HepG2 (cell line): ENCODE measurements at regions not wholly inside any gene's neighbourhood (a gene's known extent, or its start where the extent isn't known, plus 50 kb on each side); places are given as distances from the start of the nearest gene placed in this dataset.

Source experiments
- ATAC-seq: fragments of 200-7000 bp; cut with Tn5 transposase; 3 replicates; pipeline ENCODE4 v1.9.1; 2020; ENCODE audit warnings: mild to moderate bottlenecking, moderate library complexity
- BruUV-seq: library from RNA; stranded (reverse); fragments of 400-500 nt; replicated peaks from 2 replicates; lab custom pipeline; 2021; lab: Mats Ljungman, UMichigan
- CTCF ChIA-PET: fragments of 300-600 bp; formaldehyde crosslinking; extraction: SDS; loops from one replicate; lab custom pipeline; 2021; ENCODE audit warnings: low total read pairs, inconsistent platforms, low intra/inter-chr PET ratio; lab: Yijun Ruan, JAX
- POLR2A ChIA-PET: fragments of 350-600 bp; sonication (Branson Sonifier 250); formaldehyde crosslinking; loops from one replicate; lab custom pipeline; 2020; ENCODE audit warnings: antibody characterized with exemption, inconsistent platforms; lab: Yijun Ruan, JAX
- DNase-seq: peaks from one replicate; pipeline ENCODE4 v3.0.0-alpha.2; 2015; ENCODE audit warnings: low spot score
- FAIRE-seq: peaks from 3 replicates; lab custom pipeline; 2011; peaks lifted over from hg19 to GRCh38; lab: Jason Lieb, UNC
- H2AFZ ChIP-seq: one replicate; pipeline ENCODE4 v1.6.1; 2011; ENCODE audit warnings: low read length, inconsistent platforms
- H3K27ac ChIP-seq: fragments of 300-600 bp; 3 replicates; pipeline ENCODE4 v1.8.0; 2011; ENCODE audit warnings: mixed run types, mild to moderate bottlenecking, mixed read lengths, low read length, inconsistent platforms; ENCODE audit not compliant: insufficient read depth; ENCODE audit errors: extremely low read length
- H3K27me3 ChIP-seq, 2 experiments: fragments of 200-600 bp in 1 of 2; 2 replicates in 1 of 2; 3 replicates in 1 of 2; pipeline versions ENCODE4 v1.6.0 to v1.8.0; 2011; ENCODE audit warnings: low read length in 2 of 2, mild to moderate bottlenecking in 2 of 2, moderate library complexity in 2 of 2, inconsistent platforms in 1 of 2; ENCODE audit not compliant: insufficient read depth in 2 of 2, control insufficient read depth in 1 of 2
- H3K36me3 ChIP-seq, 2 experiments: fragments of 200-600 bp in 1 of 2; replicated peaks in 1 of 2; 2 replicates in 1 of 2; 3 replicates in 1 of 2; pipeline versions ENCODE4 v1.5.1 to v1.8.0; 2011; ENCODE audit warnings: low read length in 2 of 2, inconsistent platforms in 1 of 2; ENCODE audit not compliant: insufficient read depth in 2 of 2, control insufficient read depth in 1 of 2
- H3K4me1 ChIP-seq: 2 replicates; pipeline ENCODE4 v1.5.1; 2012; ENCODE audit warnings: low read length, inconsistent platforms; ENCODE audit not compliant: insufficient read depth
- H3K4me2 ChIP-seq: 2 replicates; pipeline ENCODE4 v1.6.0; 2011; ENCODE audit warnings: low read depth, low read length, inconsistent platforms
- H3K4me3 ChIP-seq, 3 experiments: fragments of 200-600 bp in 1 of 3; sonication (generic), shearing (Covaris generic) in 1 of 3; replicated peaks in 1 of 3; 2 replicates each; pipeline ENCODE4 v1.5.1; 2011 to 2016; ENCODE audit warnings: low read length in 3 of 3, inconsistent platforms in 2 of 3, low read depth in 2 of 3, mild to moderate bottlenecking in 2 of 3, control low read depth in 1 of 3, mixed read lengths in 1 of 3; ENCODE audit not compliant: insufficient read depth in 1 of 3
- H3K79me2 ChIP-seq: one replicate; pipeline ENCODE4 v1.6.1; 2011; ENCODE audit warnings: low read length, inconsistent platforms; ENCODE audit not compliant: insufficient read depth
- H3K9ac ChIP-seq: 2 replicates; pipeline ENCODE4 v1.6.0; 2011; ENCODE audit warnings: mild to moderate bottlenecking, low read depth, low read length, inconsistent platforms; ENCODE audit not compliant: insufficient read depth
- H3K9me3 ChIP-seq: 2 replicates; pipeline ENCODE4 v1.5.1; 2012; ENCODE audit warnings: mild to moderate bottlenecking, low read length
- H4K20me1 ChIP-seq: 2 replicates; pipeline ENCODE4 v1.6.0; 2011; ENCODE audit warnings: inconsistent platforms, mild to moderate bottlenecking, low read length, moderate library complexity; ENCODE audit not compliant: insufficient read depth
- CREB3 ChIP-seq: sonication (generic); formaldehyde crosslinking; IDR thresholded peaks from 2 replicates; pipeline ENCODE4 v1.5.0; 2020; ENCODE audit warnings: missing genetic modification reagents
- FIP1L1 ChIP-seq: fragments of 200-400 bp; formaldehyde crosslinking; IDR thresholded peaks from 2 replicates; pipeline ENCODE4 v1.6.1; 2018; ENCODE audit warnings: low read depth, mild to moderate bottlenecking, low read length, moderate library complexity, borderline replicate concordance; ENCODE audit not compliant: insufficient read depth
- GTF2F1 ChIP-seq: fragments of 150-350 bp; IDR thresholded peaks from 2 replicates; pipeline ENCODE4 v1.6.1; 2014; ENCODE audit warnings: low read length
- HOMEZ ChIP-seq: IDR thresholded peaks from 2 replicates; pipeline ENCODE4 v1.6.1; 2016; ENCODE audit warnings: low read depth
- ISL2 ChIP-seq: sonication (generic); formaldehyde crosslinking; IDR thresholded peaks from 2 replicates; pipeline ENCODE4 v1.5.0; 2020; ENCODE audit warnings: missing genetic modification reagents
- LBX2 ChIP-seq: sonication (generic); formaldehyde crosslinking; IDR thresholded peaks from 2 replicates; pipeline ENCODE4 v1.5.0; 2020; ENCODE audit warnings: missing genetic modification reagents, mild to moderate bottlenecking, borderline replicate concordance
- MAFF ChIP-seq: IDR thresholded peaks from 2 replicates; pipeline ENCODE4 v1.6.1; 2011; ENCODE audit warnings: low read depth, low read length, improper control_type of control experiment
- MAFK ChIP-seq, 2 experiments: IDR thresholded peaks in 1 of 2; conservative IDR thresholded peaks in 1 of 2; 2 replicates each; pipeline ENCODE4 v1.6.1; 2011; ENCODE audit warnings: improper control_type of control experiment in 2 of 2, low read length in 2 of 2
- SP1 ChIP-seq, 2 experiments: fragments of 450-650 bp in 1 of 2; sonication (generic) in 1 of 2; formaldehyde crosslinking in 1 of 2; IDR thresholded peaks; 2 replicates each; pipeline versions ENCODE4 v1.4.0 to v1.6.1; 2016 to 2020; ENCODE audit warnings: missing genetic modification reagents in 1 of 2
- TMF1 ChIP-seq: sonication (generic); formaldehyde crosslinking; IDR thresholded peaks from 2 replicates; pipeline ENCODE4 v1.8.1; 2022; ENCODE audit warnings: low read depth, missing genetic modification reagents
- ZFP36 ChIP-seq: fragments of 150-350 bp; IDR thresholded peaks from 2 replicates; pipeline ENCODE4 v1.6.1; 2018; ENCODE audit warnings: borderline replicate concordance, low read length, low read depth; ENCODE audit not compliant: partially characterized antibody
- ZNF274 ChIP-seq: sonication (generic); formaldehyde crosslinking; IDR thresholded peaks from 2 replicates; pipeline ENCODE4 v1.5.1; 2020; ENCODE audit warnings: mild to moderate bottlenecking, missing genetic modification reagents
- ZNF34 ChIP-seq: sonication (generic); formaldehyde crosslinking; IDR thresholded peaks from 2 replicates; pipeline ENCODE4 v1.4.0; 2020; ENCODE audit warnings: mild to moderate bottlenecking, missing genetic modification reagents, borderline replicate concordance
- ZNF883 ChIP-seq: sonication (generic); formaldehyde crosslinking; IDR thresholded peaks from 2 replicates; pipeline ENCODE4 v1.5.1; 2020; ENCODE audit warnings: mild to moderate bottlenecking, missing genetic modification reagents; ENCODE audit errors: not compliant biosample characterization
- ZSCAN22 ChIP-seq: sonication (generic); formaldehyde crosslinking; IDR thresholded peaks from 2 replicates; pipeline ENCODE4 v1.4.0; 2020; ENCODE audit warnings: mild to moderate bottlenecking, missing genetic modification reagents
- WGBS: methylation state at CpG from one replicate; pipeline ENCODE4 v1.1.6; 2017; ENCODE audit warnings: low lambda C conversion rate; 5-methylcytosine and 5-hydroxymethylcytosine counted together
- in situ Hi-C: cut with HindIII; loops from 2 replicates; pipeline ENCODE4 v1.10.0; 2017; ENCODE audit warnings: low pct_unique_long_range_greater_than_20kb; ENCODE audit not compliant: extremely low pct_ligation_motif_present
- intact Hi-C: fragments of 100-400 bp; cut with micrococcal nuclease; formaldehyde crosslinking; loops from one replicate; pipeline ENCODE4 v1.10.0; 2022; ENCODE audit not compliant: unreplicated experiment

- TF ChIP-seq MAFK (conservative IDR thresholded peaks at IDR 0.05 in 1 of 2, IDR thresholded peaks at IDR 0.05 in 1 of 2; ENCODE audit: low read length in 2 of 2) (peak in 1 of 2 experiments; percentile 81; a peak in 3 of 4 replicates), MAFF (peak; percentile 57), GTF2F1 (no peak)
- TF ChIP-seq, all 625 proteins: peak for 2
- Histone ChIP-seq H3K9ac (no peak overlapping the region), H4K20me1 (no peaks in the 10 kb centered on the region), H3K27me3 (no peaks in the 10 kb centered on the region), H3K36me3 (no peaks in the 10 kb centered on the region), H3K9me3 (peaks cover 84% of the 10 kb centered on the region), H3K4me1 (no peaks in the 10 kb centered on the region), H3K4me2 (no peak overlapping the region), H2AFZ (no peak overlapping the region), H3K79me2 (no peaks in the 10 kb centered on the region), H3K27ac (no peak overlapping the region), H3K4me3 (no peak overlapping the region)
- DNase-seq (no peak), ATAC-seq (no peak), FAIRE-seq (no peak)
- intact Hi-C loops, result no loop called here
- ChIA-PET CTCF (no interaction called here), POLR2A (no interaction called here)
- BruUV-seq, result no TSS peak
- in situ Hi-C loops, result no loop called here
- 37% methylated on average over 2 of the region's 2 CpGs for WGBS
These were observed 842.0 kb downstream of the RPS29 start for GRCh38 chr14:48744202-48744601.

- DNase-seq, result no peak
- no peaks in the 10 kb centered on the region for H3K79me2 ChIP-seq
- no peak overlapping the region for H3K4me2 ChIP-seq
- POLR2A ChIA-PET, result no interaction called here
- CTCF ChIA-PET, result no interaction called here
- H3K27me3 ChIP-seq, result no peaks in the 10 kb centered on the region
- H3K9ac ChIP-seq, result no peak overlapping the region
- H2AFZ ChIP-seq, result no peak overlapping the region
- WGBS, result 0% methylated on average over 1 of the region's 1 CpG
- intact Hi-C loops (no loop called here), in situ Hi-C loops (no loop called here)
- no TSS peak for BruUV-seq
- H3K36me3 ChIP-seq, result no peaks in the 10 kb centered on the region
- H3K9me3 ChIP-seq, result peaks cover 80% of the 10 kb centered on the region
- H3K4me1 ChIP-seq, result no peaks in the 10 kb centered on the region
- no peaks in the 10 kb centered on the region for H4K20me1 ChIP-seq
- H3K4me3 ChIP-seq, result no peak overlapping the region
- FAIRE-seq, result no peak
- H3K27ac ChIP-seq, result no peak overlapping the region
- ATAC-seq, result no peak
- TF ChIP-seq CREB3, result no peak
- TF ChIP-seq ZNF883 (CRISPR knock-in tag), result no peak
- no peak for TF ChIP-seq TMF1 (CRISPR knock-in tag)
- no peak for TF ChIP-seq ZNF34 (CRISPR knock-in tag)
- no peak for TF ChIP-seq ZFP36
- no peak for TF ChIP-seq ZSCAN22 (CRISPR knock-in tag)
- TF ChIP-seq FIP1L1, result no peak
- no peak for TF ChIP-seq HOMEZ (CRISPR knock-in tag)
- TF ChIP-seq ISL2 (CRISPR knock-in tag), result no peak
- TF ChIP-seq ZNF274 (CRISPR knock-in tag), result no peak
- TF ChIP-seq LBX2 (CRISPR knock-in tag), result no peak
- TF ChIP-seq SP1 (IDR thresholded peaks at IDR 0.05), result no peak
- TF ChIP-seq SP1 (CRISPR knock-in tag; IDR thresholded peaks at IDR 0.05), result no peak
These were observed 847.8 kb downstream of the RPS29 start for GRCh38 chr14:48738186-48738925.
